ENCODE measurements at regions not wholly inside any gene's neighbourhood (a gene's known extent, or its start where the extent isn't known, plus 50 kb on each side); places are given as distances from the start of the nearest gene placed in this dataset.
"Not testable (repeated sequence)": the region's sequence is repeated elsewhere in the genome, so short reads cannot be mapped to it uniquely, and the experiment has no call there.

DNA sequence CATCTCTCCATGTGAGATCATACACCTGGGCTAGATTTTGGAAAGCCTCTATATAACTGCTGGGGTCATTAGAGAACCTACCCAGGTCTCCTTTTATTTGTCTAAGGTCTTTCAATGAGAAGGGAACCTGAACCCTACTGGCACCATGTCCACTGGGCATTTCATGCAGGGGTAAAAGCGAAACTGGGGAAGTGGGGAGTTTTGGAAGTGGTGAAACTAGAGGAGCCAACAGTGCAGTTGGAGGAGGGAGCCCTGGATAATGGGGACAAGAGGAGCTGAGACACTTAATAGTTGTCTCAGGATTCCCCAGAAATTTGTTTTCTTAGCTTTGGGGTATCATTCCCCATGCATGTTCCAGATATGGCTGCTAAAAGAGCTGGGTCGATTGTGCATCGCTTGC is 169.0 kb upstream of the NREP start:
- TF ChIP-seq, protein P1, sequence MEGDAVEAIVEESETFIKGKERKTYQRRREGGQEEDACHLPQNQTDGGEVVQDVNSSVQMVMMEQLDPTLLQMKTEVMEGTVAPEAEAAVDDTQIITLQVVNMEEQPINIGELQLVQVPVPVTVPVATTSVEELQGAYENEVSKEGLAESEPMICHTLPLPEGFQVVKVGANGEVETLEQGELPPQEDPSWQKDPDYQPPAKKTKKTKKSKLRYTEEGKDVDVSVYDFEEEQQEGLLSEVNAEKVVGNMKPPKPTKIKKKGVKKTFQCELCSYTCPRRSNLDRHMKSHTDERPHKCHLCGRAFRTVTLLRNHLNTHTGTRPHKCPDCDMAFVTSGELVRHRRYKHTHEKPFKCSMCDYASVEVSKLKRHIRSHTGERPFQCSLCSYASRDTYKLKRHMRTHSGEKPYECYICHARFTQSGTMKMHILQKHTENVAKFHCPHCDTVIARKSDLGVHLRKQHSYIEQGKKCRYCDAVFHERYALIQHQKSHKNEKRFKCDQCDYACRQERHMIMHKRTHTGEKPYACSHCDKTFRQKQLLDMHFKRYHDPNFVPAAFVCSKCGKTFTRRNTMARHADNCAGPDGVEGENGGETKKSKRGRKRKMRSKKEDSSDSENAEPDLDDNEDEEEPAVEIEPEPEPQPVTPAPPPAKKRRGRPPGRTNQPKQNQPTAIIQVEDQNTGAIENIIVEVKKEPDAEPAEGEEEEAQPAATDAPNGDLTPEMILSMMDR (IDR thresholded peaks at IDR 0.05; ENCODE audit: low read depth, low read length) = no peak
- no peak for DNase-seq (ENCODE audit: extremely low read depth, low read depth)

DNA sequence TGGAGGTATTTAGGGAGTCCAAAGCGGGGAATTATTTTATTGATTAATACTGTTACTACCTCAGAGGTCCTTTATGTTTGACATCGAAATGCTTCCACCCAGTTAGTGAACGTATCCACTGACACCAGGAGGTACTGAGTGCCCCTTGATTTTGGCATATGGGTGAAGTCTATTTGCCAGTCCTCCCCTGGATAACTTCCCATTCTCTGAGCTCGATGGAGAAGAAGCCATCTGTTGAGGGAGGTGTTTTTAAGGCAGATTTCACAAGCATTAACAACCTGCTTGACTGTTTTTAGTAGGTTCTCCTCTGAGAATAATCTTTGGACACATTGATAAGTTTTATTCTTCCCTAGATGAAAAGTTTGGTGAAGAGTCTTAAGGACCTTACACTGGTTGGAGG is 165.3 kb upstream of the NREP start:
- TF ChIP-seq, protein P1 (IDR thresholded peaks at IDR 0.05; ENCODE audit: low read depth, low read length) = no peak
- DNase-seq (ENCODE audit: extremely low read depth, low read depth) = no peak

DNA sequence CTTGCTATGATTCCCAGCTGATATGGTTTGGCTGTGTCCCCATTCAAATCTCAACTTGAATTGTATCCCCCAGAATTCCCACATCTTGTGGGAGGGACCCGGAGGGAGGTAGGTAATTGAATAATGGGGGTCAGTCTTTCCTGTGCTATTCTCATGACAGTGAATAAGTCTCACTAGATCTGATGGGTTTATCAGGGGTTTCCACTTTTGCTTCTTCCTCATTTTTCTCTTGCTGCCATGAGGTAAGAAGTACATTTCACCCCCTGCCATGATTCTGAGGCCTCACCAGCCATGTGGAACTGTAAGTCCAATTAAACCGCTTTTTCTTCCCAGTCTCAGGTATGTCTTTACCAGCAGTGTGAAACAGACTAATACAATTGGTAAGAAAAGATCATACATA is 164.7 kb upstream of the NREP start:
- not testable (repeated sequence) for DNase-seq (ENCODE audit: extremely low read depth, low read depth)

DNA sequence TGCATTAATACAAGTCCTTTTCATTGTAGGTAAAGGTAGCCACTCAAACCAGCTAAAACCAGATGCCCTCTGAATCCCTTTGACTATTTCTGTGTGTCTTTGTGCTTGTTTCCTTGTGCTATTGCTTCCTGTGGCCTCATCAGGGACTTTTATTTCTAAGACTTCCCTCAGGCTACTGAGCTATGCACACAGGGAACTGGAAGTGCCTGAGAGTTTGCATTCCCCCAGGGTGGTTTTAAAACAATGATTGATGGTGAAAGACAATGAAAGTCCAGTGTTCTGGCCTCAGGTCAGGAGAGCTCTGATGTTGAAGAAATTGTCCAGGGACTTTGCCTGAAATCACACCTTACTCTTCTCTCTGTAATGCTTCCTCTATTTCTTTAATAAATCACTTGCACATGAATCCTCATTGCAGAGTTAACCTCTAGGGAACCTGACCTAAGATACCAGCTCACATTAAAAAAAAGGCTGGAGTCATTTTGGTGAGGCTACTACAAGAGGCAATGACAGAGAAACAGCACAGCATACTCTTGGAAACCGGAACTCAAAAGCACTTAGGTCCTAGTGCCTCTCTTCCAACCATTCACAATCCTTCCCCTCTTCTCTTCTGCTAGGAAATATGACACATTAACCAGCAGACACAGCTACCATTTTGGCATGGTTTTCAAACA is 158.1 kb upstream of the NREP start:
- TF ChIP-seq, protein P1 (IDR thresholded peaks at IDR 0.05; ENCODE audit: low read depth, low read length) = no peak
- no peak for DNase-seq (ENCODE audit: extremely low read depth, low read depth)

DNA sequence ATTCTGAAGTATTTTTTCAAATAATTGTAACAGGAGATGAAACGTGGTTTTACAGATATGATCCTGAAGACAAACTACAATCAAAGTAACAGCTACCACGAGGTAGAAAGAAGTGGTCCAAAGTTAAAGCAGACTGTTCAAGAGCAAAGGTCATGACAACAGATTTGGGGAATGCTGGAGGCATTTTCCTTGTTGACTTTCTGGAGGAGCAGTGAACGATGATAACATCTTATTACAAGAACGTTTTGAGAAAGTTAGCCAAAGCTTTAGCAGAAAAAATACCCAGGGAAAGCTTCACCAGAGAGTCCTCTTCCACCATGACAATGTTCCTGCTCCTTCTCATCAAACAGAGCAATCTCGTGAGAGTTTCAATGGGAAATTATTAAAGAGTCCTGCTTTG is 145.4 kb upstream of the NREP start:
- TF ChIP-seq, protein P1 (IDR thresholded peaks at IDR 0.05; ENCODE audit: low read depth, low read length) = no peak
- no peak for DNase-seq (ENCODE audit: extremely low read depth, low read depth)

DNA sequence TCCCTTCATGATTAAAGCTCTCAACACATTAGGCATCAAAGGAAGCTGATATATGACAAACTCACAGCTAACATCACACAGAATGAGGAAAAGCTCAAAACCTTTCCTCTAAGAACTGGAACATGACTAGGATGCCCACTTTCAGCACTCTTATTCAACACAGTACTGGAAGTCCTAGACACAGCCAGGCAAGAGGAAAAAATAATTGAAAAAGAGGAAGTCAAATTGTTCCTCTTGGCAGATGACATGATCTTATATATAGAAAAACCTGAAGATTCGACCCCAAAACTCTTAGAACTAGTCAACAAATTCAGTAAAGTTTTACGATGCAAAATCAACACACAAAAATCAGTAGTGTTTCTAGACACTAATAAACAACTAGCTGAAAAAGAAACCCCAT is 144.3 kb upstream of the NREP start:
- TF ChIP-seq, protein P1 (IDR thresholded peaks at IDR 0.05; ENCODE audit: low read depth, low read length) = no peak
- no peak for DNase-seq (ENCODE audit: extremely low read depth, low read depth)

DNA sequence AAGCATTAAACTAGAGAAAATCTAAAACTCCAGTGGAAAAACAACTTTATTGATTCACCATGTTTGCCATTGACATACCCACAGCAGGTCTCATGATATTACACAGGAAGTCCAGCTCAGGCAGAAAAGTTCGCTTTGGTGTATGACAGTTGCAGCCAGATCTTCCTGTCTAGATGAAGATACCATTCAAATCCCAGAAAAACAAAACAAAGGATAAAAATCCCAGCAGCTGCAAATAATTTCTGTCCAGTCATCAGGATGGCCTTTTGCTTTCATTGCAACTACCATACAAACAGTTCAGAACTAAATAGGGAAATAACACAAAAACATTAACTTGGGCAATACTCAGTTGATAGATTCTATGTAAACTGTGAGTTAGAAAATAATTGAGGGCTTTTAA is 136.0 kb upstream of the NREP start:
- peak; percentile 5 for DNase-seq (ENCODE audit: extremely low read depth, low read depth)
- TF ChIP-seq, protein P1 (IDR thresholded peaks at IDR 0.05; ENCODE audit: low read depth, low read length) = no peak

DNA sequence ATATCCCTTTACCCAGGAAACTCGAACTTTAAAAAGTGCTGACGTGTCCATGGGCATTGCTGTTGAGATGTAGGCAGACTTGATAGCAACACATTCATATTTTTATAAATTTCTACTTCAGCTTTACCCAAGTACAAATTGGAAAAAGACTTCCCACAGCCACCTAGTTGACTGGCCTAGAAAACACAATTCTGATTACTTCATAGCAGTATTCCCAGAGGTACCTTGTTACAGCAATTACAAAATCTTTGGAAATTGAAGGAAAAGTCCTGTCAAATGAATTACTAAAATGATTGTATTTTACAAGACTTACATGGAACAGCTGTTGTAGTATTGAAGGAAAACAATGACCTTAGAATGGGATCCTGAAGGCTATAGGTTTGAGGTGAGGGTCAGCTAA is 130.7 kb upstream of the NREP start:
- TF ChIP-seq, protein P1 (IDR thresholded peaks at IDR 0.05; ENCODE audit: low read depth, low read length) = no peak
- DNase-seq (ENCODE audit: extremely low read depth, low read depth) = no peak
